ENCODE measurements at regions not wholly inside any gene's neighbourhood (a gene's known extent, or its start where the extent isn't known, plus 50 kb on each side); places are given as distances from the start of the nearest gene placed in this dataset.

DNA sequence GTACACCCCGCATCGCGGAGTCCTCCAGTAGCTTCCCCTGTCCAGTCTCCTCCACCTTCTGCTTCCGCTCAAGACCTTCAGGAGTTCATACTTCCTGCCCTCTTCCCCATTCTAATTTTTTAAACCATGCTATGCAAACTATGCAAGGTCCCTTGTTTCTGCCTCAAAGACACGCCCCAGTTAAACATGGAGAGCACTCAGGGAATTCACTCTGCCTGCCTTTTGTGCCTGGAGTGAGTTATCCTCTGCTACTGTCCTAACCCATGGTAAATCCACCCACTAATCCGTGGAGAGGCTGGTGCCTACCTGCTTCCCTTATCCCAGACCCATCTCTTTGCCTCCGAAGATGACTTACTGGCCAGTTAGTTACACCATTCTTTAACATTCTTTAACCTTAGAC, 473.7 kb upstream of the JARID2 start:
- no peak for TF ChIP-seq POLR2A (IDR thresholded peaks at IDR 0.05)
- TF ChIP-seq, protein P1, sequence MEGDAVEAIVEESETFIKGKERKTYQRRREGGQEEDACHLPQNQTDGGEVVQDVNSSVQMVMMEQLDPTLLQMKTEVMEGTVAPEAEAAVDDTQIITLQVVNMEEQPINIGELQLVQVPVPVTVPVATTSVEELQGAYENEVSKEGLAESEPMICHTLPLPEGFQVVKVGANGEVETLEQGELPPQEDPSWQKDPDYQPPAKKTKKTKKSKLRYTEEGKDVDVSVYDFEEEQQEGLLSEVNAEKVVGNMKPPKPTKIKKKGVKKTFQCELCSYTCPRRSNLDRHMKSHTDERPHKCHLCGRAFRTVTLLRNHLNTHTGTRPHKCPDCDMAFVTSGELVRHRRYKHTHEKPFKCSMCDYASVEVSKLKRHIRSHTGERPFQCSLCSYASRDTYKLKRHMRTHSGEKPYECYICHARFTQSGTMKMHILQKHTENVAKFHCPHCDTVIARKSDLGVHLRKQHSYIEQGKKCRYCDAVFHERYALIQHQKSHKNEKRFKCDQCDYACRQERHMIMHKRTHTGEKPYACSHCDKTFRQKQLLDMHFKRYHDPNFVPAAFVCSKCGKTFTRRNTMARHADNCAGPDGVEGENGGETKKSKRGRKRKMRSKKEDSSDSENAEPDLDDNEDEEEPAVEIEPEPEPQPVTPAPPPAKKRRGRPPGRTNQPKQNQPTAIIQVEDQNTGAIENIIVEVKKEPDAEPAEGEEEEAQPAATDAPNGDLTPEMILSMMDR (IDR thresholded peaks at IDR 0.05), result no peak
